H1 (cell line): ENCODE measurements at regions not wholly inside any gene's neighbourhood (a gene's known extent, or its start where the extent isn't known, plus 50 kb on each side); places are given as distances from the start of the nearest gene placed in this dataset.

Source experiments
- CTCF ChIA-PET: fragments of 300-600 bp; sonication (Branson Sonifier 250); formaldehyde crosslinking; loops from one replicate; lab custom pipeline; 2021; ENCODE audit not compliant: partially characterized antibody; lab: Charles Lee
- POLR2A ChIA-PET: fragments of 300-600 bp; sonication (Branson Sonifier 250); formaldehyde crosslinking; loops from one replicate; lab custom pipeline; 2021; ENCODE audit warnings: inconsistent platforms; ENCODE audit not compliant: partially characterized antibody; lab: Charles Lee
- DNase-seq, 2 experiments: peaks; one replicate each; pipeline versions ENCODE4 v3.0.0 to v3.0.0-alpha.2; 2010 to 2022; ENCODE audit warnings: low spot score in 2 of 2, low read depth in 1 of 2, mixed read lengths in 1 of 2
- FAIRE-seq: peaks from 2 replicates; lab custom pipeline; 2011; peaks lifted over from hg19 to GRCh38; lab: Jason Lieb, UNC
- H2AFZ ChIP-seq: 2 replicates; pipeline ENCODE4 v1.8.1; 2012; ENCODE audit warnings: low read length, inconsistent platforms
- H2AK5ac ChIP-seq: 2 replicates; pipeline ENCODE4 v1.6.1; 2013; ENCODE audit warnings: low read depth, low read length
- H2BK120ac ChIP-seq: replicated peaks from 2 replicates; pipeline ENCODE3; 2013; ENCODE audit warnings: low read depth, low read length, inconsistent platforms
- H2BK12ac ChIP-seq: 2 replicates; pipeline ENCODE4 v1.6.1; 2013; ENCODE audit warnings: low read depth, low read length
- H2BK15ac ChIP-seq: 2 replicates; pipeline ENCODE4 v1.6.1; 2013; ENCODE audit warnings: low read length
- H2BK20ac ChIP-seq: 2 replicates; pipeline ENCODE4 v1.6.1; 2013; ENCODE audit warnings: low read length
- H2BK5ac ChIP-seq: 2 replicates; pipeline ENCODE4 v1.6.1; 2013; ENCODE audit warnings: low read depth, low read length
- H3K14ac ChIP-seq: 2 replicates; pipeline ENCODE4 v1.6.1; 2013; ENCODE audit warnings: inconsistent platforms; ENCODE audit not compliant: insufficient read length
- H3K18ac ChIP-seq: 2 replicates; pipeline ENCODE4 v1.6.1; 2013; ENCODE audit warnings: low read length; ENCODE audit errors: extremely low read depth
- H3K23ac ChIP-seq: 2 replicates; pipeline ENCODE4 v1.6.1; 2013; ENCODE audit warnings: inconsistent platforms; ENCODE audit not compliant: insufficient read length
- H3K23me2 ChIP-seq: 2 replicates; pipeline ENCODE4 v1.6.1; 2013; ENCODE audit warnings: low read depth, low read length
- H3K27ac ChIP-seq: 2 replicates; pipeline ENCODE4 v1.6.1; 2011; ENCODE audit warnings: low read depth, low read length, inconsistent platforms
- H3K27me3 ChIP-seq, 4 experiments: replicated peaks in 1 of 4; 1 replicate in 1 of 4; 2 replicates in 3 of 4; pipeline versions ENCODE4 v1.6.1 to v1.8.1; 2011 to 2013; ENCODE audit warnings: low read length in 3 of 4, mild to moderate bottlenecking in 3 of 4, inconsistent platforms in 2 of 4, mixed read lengths in 2 of 4, moderate library complexity in 1 of 4; ENCODE audit not compliant: control insufficient read depth in 3 of 4, insufficient read depth in 3 of 4; ENCODE audit errors: extremely low read depth in 1 of 4
- H3K36me3 ChIP-seq, 4 experiments: 2 replicates each; pipeline versions ENCODE4 v1.6.1 to v1.8.1; 2011 to 2013; ENCODE audit warnings: mild to moderate bottlenecking in 4 of 4, low read length in 3 of 4, moderate library complexity in 2 of 4, control low read depth in 1 of 4, inconsistent platforms in 1 of 4; ENCODE audit not compliant: insufficient read depth in 4 of 4, control insufficient read depth in 2 of 4
- H3K4ac ChIP-seq: replicated peaks from 2 replicates; pipeline ENCODE3; 2013; ENCODE audit warnings: low read length, low read depth, mixed read lengths, inconsistent platforms; ENCODE audit not compliant: insufficient read length
- H3K4me1 ChIP-seq, 4 experiments: replicated peaks in 1 of 4; 1 replicate in 1 of 4; 2 replicates in 3 of 4; pipeline versions ENCODE4 v1.6.1 to v1.8.1; 2011 to 2013; ENCODE audit warnings: low read length in 3 of 4, inconsistent platforms in 2 of 4, mixed read lengths in 1 of 4; ENCODE audit not compliant: insufficient read depth in 4 of 4, control insufficient read depth in 3 of 4
- H3K4me2 ChIP-seq, 2 experiments: 2 replicates each; pipeline versions ENCODE4 v1.6.1 to v1.8.1; 2011 to 2013; ENCODE audit warnings: low read depth in 2 of 2, low read length in 2 of 2, control low read depth in 1 of 2, inconsistent platforms in 1 of 2, mild to moderate bottlenecking in 1 of 2; ENCODE audit not compliant: insufficient read depth in 1 of 2
- H3K4me3 ChIP-seq, 4 experiments: fragments of 200-600, 300-600 bp in 1 of 4; sonication (generic), shearing (Covaris generic), sonication (Bioruptor Twin) in 1 of 4; 2 replicates each; pipeline versions ENCODE4 v1.5.1 to v1.8.1; 2011 to 2016; ENCODE audit warnings: low read length in 4 of 4, low read depth in 3 of 4, control low read depth in 2 of 4, inconsistent platforms in 2 of 4, mild to moderate bottlenecking in 2 of 4, mixed read lengths in 1 of 4, moderate library complexity in 1 of 4; ENCODE audit not compliant: insufficient read depth in 2 of 4; ENCODE audit errors: extremely low read depth in 1 of 4
- H3K56ac ChIP-seq: replicated peaks from 2 replicates; pipeline ENCODE3; 2013; ENCODE audit warnings: low read depth, mild to moderate bottlenecking, mixed read lengths, low read length, inconsistent platforms; ENCODE audit not compliant: insufficient read length
- H3K79me1 ChIP-seq: 2 replicates; pipeline ENCODE4 v1.6.1; 2013; ENCODE audit warnings: low read depth, low read length, control low read depth
- H3K79me2 ChIP-seq, 2 experiments: 2 replicates each; pipeline versions ENCODE4 v1.6.1 to v1.8.1; 2012 to 2013; ENCODE audit warnings: low read length in 2 of 2, mild to moderate bottlenecking in 2 of 2, inconsistent platforms in 1 of 2; ENCODE audit not compliant: insufficient read depth in 2 of 2, control insufficient read depth in 1 of 2
- H3K9ac ChIP-seq, 4 experiments: replicated peaks in 1 of 4; 1 replicate in 1 of 4; 2 replicates in 3 of 4; pipeline versions ENCODE4 v1.6.1 to v1.8.1; 2011 to 2013; ENCODE audit warnings: low read depth in 3 of 4, low read length in 3 of 4, control low read depth in 2 of 4, mild to moderate bottlenecking in 2 of 4, moderate library complexity in 2 of 4, inconsistent platforms in 1 of 4; ENCODE audit errors: extremely low read depth in 1 of 4
- H3K9me3 ChIP-seq, 2 experiments: 2 replicates each; pipeline versions ENCODE4 v1.6.1 to v1.8.1; 2012 to 2013; ENCODE audit warnings: mild to moderate bottlenecking in 2 of 2, moderate library complexity in 2 of 2, control low read depth in 1 of 2, inconsistent platforms in 1 of 2, low read depth in 1 of 2, low read length in 1 of 2, mixed read lengths in 1 of 2; ENCODE audit not compliant: insufficient read depth in 2 of 2
- H4K20me1 ChIP-seq, 2 experiments: replicated peaks in 1 of 2; 2 replicates each; pipeline versions ENCODE3 to v1.8.1; 2011 to 2013; ENCODE audit warnings: inconsistent platforms in 2 of 2, low read length in 2 of 2, mild to moderate bottlenecking in 1 of 2; ENCODE audit not compliant: insufficient read depth in 2 of 2, control insufficient read depth in 1 of 2
- H4K5ac ChIP-seq: 2 replicates; pipeline ENCODE4 v1.6.1; 2013; ENCODE audit warnings: low read length, low read depth, mixed read lengths, inconsistent platforms; ENCODE audit not compliant: insufficient read length
- H4K8ac ChIP-seq: 2 replicates; pipeline ENCODE4 v1.8.0; 2013; ENCODE audit warnings: mild to moderate bottlenecking, moderate library complexity, low read length, inconsistent platforms; ENCODE audit not compliant: insufficient read depth; ENCODE audit errors: extremely low read depth
- H4K91ac ChIP-seq: replicated peaks from 2 replicates; pipeline ENCODE3; 2013; ENCODE audit warnings: low read length, mixed read lengths, inconsistent platforms; ENCODE audit not compliant: insufficient read length
- WGBS, 2 experiments: shearing (Covaris generic) in 1 of 2; methylation state at CpG; one replicate each; pipeline versions ENCODE4 v1.1.6 to v1.1.7; 2013 to 2015; ENCODE audit warnings: low lambda C conversion rate in 2 of 2, mixed read lengths in 2 of 2, inconsistent platforms in 1 of 2, low coverage in 1 of 2, missing lambda C conversion rate in 1 of 2; ENCODE audit not compliant: insufficient replicate concordance in 2 of 2, insufficient coverage in 1 of 2, insufficient read length in 1 of 2; ENCODE audit errors: extremely low coverage in 1 of 2, missing lambda C conversion rate in 1 of 2; 5-methylcytosine and 5-hydroxymethylcytosine counted together

DNA sequence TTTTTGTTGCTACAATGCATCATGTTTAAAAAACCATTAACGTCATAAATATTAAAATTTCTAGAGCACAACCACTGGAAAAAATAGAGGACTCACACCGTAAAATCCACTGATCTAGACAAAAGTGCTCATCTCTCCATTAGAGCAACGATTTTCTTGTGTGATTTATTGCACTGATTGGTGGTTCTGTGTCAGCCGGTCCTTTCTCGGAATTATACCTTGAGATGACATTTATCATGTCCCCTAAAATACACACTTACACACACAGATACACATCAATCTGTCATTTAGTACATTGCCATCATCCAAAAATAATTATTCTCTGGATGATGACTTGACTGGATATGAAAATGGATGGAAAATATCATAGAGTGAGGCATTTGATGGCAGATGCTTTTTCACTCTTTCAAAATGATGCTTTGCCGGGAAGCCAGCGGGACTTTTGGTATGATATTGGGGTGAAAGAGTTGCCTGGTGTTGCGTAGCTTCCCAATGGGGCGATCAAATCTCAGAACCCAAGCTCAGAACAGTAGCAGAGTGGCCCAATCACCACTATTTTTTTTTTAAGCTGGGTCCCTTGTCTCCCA lies 226.6 kb downstream of the GAS1 start:
- H2BK120ac ChIP-seq: no peak overlapping the region
- no peak overlapping the region for H2BK12ac ChIP-seq
- H4K91ac ChIP-seq: no peak overlapping the region
- no peak overlapping the region for H3K27ac ChIP-seq
- H3K18ac ChIP-seq: no peak overlapping the region
- H3K9me3 ChIP-seq: no peaks in the 10 kb centered on the region
- no peak overlapping the region for H2AK5ac ChIP-seq
- H3K56ac ChIP-seq: no peak overlapping the region
- 87% methylated on average over 9 of the region's 9 CpGs; no CpG with 5 or more reads in 1 of the 2 experiments for WGBS, 2 experiments
- no peak overlapping the region for H3K4me3 ChIP-seq
- no peaks in the 10 kb centered on the region for H3K36me3 ChIP-seq
- H3K79me2 ChIP-seq: no peaks in the 10 kb centered on the region
- H2BK15ac ChIP-seq: no peak overlapping the region
- H4K5ac ChIP-seq: no peak overlapping the region
- no peak overlapping the region for H2BK5ac ChIP-seq
- H3K4me1 ChIP-seq: peaks cover 0 to 5% (median 2%) of the 10 kb centered on the region in 4 experiments; a peak in 3 of 7 replicates
- H3K9ac ChIP-seq: no peak overlapping the region
- no peak overlapping the region for H3K14ac ChIP-seq
- no peak for FAIRE-seq
- no peak overlapping the region for H4K8ac ChIP-seq
- H3K23me2 ChIP-seq: no peaks in the 10 kb centered on the region
- no peak overlapping the region for H3K23ac ChIP-seq
- POLR2A ChIA-PET: interaction anchor here (0.6 to 1.6 kb wide), 3 partner anchors 12 to 294 kb away, joined by 3 read pairs; no protein-coding TSS in a partner anchor
- no peaks in the 10 kb centered on the region for H4K20me1 ChIP-seq
- no peak overlapping the region for H3K4ac ChIP-seq
- H2AFZ ChIP-seq: peak overlapping the region; percentile 42; the same call in 1 of the 2 replicates
- no peak for DNase-seq
- CTCF ChIA-PET: no interaction called here
- H3K27me3 ChIP-seq: no peaks in the 10 kb centered on the region
- H3K79me1 ChIP-seq: no peaks in the 10 kb centered on the region
- no peak overlapping the region for H2BK20ac ChIP-seq
- no peak overlapping the region for H3K4me2 ChIP-seq
